Fibroblast of the aortic adventitia (primary cell): ENCODE measurements at regions not wholly inside any gene's neighbourhood (a gene's known extent, or its start where the extent isn't known, plus 50 kb on each side); places are given as distances from the start of the nearest gene placed in this dataset.
"Not testable (repeated sequence)": the region's sequence is repeated elsewhere in the genome, so short reads cannot be mapped to it uniquely, and the experiment has no call there.

Source experiments
- DNase-seq: peaks from one replicate; pipeline ENCODE4 v3.0.0-alpha.2; 2010; ENCODE audit warnings: low read depth
- H3K4me3 ChIP-seq: 2 replicates; pipeline ENCODE4 v1.5.1; 2011; ENCODE audit warnings: low read depth, mild to moderate bottlenecking, control low read depth, low read length, moderate library complexity
- TF ChIP-seq, protein P1 (sequence below): IDR thresholded peaks from 2 replicates; pipeline ENCODE4 v1.5.1; 2011; ENCODE audit warnings: mild to moderate bottlenecking, low read length, control low read depth, inconsistent platforms; ENCODE audit not compliant: insufficient read depth

DNA sequence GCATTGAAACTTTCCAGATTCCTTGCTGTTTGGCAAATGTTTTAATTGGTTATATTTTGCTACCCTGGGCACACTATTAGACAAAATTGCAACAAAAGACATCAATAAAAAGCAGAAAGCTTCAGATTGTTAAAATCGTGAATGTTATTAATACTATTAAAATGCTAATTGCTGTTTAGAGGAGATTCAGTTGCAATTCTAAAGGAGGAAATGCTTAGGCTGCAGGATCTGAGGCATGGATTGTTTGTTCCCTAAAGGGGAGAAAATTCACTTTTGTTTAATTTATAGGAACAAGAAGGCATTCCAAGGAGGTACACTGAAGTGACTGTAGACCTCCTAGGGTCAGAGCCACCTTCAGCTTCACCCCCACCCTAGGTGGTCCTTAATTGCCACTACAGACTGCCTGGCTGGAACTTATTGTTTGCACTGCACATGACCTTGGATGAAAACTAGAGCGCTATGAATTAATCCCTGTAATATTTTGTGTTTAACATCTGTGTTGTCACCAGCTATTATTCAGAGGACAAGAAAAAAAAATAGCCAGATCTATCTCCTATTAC is 1266.9 kb upstream of the ADGRL2 start:
- H3K4me3 ChIP-seq = no peak overlapping the region
- TF ChIP-seq, protein P1, sequence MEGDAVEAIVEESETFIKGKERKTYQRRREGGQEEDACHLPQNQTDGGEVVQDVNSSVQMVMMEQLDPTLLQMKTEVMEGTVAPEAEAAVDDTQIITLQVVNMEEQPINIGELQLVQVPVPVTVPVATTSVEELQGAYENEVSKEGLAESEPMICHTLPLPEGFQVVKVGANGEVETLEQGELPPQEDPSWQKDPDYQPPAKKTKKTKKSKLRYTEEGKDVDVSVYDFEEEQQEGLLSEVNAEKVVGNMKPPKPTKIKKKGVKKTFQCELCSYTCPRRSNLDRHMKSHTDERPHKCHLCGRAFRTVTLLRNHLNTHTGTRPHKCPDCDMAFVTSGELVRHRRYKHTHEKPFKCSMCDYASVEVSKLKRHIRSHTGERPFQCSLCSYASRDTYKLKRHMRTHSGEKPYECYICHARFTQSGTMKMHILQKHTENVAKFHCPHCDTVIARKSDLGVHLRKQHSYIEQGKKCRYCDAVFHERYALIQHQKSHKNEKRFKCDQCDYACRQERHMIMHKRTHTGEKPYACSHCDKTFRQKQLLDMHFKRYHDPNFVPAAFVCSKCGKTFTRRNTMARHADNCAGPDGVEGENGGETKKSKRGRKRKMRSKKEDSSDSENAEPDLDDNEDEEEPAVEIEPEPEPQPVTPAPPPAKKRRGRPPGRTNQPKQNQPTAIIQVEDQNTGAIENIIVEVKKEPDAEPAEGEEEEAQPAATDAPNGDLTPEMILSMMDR = no peak
- DNase-seq = no peak

DNA sequence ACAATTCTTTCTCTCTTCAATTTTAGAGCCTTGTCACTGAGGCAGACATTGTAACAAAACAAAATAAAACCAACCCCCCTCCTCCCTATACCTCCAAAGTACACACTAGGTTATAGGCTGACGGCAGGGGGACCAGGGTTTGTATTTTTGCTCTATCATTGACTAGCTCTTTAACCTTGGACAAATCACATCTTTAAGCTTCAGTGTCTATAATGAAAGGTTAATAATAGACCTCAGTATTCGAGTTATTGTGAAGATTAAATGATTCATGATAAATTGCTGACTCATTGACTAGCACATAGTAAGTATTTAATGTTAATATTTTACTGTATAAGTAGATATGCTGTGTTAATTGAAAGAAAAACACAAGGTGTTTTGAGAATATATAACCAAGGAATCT is 1267.6 kb upstream of the ADGRL2 start:
- TF ChIP-seq, protein P1 = no peak
- no peak overlapping the region for H3K4me3 ChIP-seq
- DNase-seq = no peak

DNA sequence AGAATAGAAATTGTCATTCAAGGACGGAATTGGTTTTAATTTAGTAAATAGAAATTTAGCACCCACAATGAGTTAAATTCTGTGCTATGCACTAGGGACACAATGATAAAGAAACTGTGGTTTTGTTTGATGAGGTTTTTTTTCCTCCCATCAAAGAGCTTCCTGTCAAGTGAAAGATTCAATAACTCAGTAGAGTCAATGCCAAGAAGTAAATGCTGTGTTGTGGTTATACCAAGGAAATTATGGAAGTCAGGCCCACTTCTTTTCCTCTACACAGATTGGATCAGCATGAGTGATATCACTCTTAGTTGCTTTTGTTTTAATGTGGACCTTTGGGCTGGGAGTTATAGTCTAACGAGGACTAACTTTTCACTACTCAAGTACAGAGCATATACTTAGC is 1269.6 kb upstream of the ADGRL2 start:
- H3K4me3 ChIP-seq = no peak overlapping the region
- TF ChIP-seq, protein P1 = no peak
- DNase-seq = no peak

DNA sequence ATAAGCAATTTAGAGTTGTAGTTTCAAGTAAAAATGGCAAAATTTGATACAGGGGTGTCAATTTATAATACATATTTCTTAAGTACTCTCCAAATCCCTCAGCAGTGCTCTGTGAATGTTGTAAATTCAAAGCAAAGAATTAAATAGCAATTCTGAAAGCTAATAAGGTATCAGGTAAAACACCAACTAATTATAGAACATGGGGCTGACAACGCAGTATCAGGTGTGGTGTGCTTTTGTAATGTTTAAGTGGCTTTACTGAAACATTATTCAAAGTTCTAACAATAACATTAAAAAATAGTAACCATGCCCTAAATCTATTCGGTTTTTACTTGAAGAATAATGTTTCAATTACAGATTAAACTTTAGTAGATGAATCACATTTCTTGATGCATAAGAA is 1271.2 kb upstream of the ADGRL2 start:
- DNase-seq = no peak
- H3K4me3 ChIP-seq = no peak overlapping the region
- TF ChIP-seq, protein P1 = no peak

DNA sequence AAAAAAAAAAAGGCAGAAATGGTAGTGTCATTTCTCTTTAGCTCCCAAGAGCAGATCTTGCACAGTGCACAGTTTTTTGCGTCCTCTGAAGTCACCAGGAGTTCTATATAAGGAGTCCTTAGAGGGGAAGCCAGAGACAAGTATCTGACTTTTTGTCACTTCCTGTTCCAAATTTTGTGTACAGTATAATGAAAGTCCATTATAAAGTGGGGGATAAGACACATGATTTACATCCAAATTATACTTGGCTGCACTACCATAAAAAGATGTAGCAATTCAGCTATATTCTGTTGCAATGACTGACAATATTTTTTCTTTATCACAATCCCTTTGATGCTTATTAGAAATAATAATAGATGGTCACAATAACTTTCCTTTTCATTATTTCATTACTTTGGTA is 1276.9 kb upstream of the ADGRL2 start:
- DNase-seq = no peak
- no peak overlapping the region for H3K4me3 ChIP-seq
- TF ChIP-seq, protein P1 = no peak

DNA sequence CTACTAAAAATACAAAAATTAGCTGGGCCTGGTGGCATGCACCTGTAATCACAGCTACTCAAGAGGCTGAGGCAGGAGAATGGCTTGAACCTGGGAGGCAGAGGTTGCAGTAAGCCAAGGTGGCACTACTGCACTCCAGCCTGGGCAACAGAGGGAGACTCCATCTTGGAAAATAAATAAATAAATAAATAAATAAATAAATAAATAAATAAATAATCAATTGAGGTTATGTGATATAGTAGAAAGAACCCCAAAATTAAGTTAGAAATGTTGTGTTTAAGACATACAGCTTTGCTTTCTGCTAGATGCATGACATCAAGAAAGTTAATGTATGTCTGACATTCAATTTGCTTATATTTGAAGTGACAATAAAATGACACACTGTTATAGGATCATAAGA is 1277.7 kb upstream of the ADGRL2 start:
- DNase-seq = not testable (repeated sequence)

DNA sequence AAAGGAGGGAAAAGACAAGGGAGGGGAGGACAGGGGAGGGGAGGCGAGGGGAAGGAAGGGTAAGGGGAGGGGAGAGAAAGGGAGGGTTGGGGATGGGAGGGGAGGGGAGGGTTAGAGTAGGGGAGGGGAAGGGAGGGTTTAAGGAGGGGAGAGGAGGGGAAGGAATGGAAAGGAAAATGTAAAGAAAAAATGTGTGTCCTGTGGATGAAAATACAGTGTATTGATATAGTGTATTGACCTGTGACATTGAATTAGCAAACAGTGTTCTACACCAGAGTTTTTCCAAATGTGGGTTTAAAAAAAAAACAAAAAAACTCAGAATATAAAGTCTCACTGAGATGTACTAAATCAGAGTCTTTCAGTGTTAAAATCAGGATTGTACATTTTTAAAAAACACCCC is 1279.8 kb upstream of the ADGRL2 start:
- no peak overlapping the region for H3K4me3 ChIP-seq
- TF ChIP-seq, protein P1 = no peak
- DNase-seq = no peak

More for the DNA sequence above, 1277.7 kb upstream of the ADGRL2 start:
- H3K4me3 ChIP-seq = not testable (repeated sequence)
